HEK293 (cell line): ENCODE measurements at regions not wholly inside any gene's neighbourhood (a gene's known extent, or its start where the extent isn't known, plus 50 kb on each side); places are given as distances from the start of the nearest gene placed in this dataset.

Source experiments
- BCL11A ChIP-seq: fragments of 450-650 bp; formaldehyde crosslinking; IDR thresholded peaks from 2 replicates; pipeline ENCODE4 v1.5.1; 2016; ENCODE audit warnings: low read depth, missing biosample characterization, missing genetic modification characterization
- CTCF ChIP-seq: fragments of 450-650 bp; formaldehyde crosslinking; IDR thresholded peaks from 2 replicates; pipeline ENCODE4 v1.5.1; 2016; ENCODE audit warnings: missing biosample characterization, missing genetic modification characterization
- KLF10 ChIP-seq: fragments of 450-650 bp; IDR thresholded peaks from 2 replicates; pipeline ENCODE4 v1.5.1; 2018; ENCODE audit warnings: missing biosample characterization, mild to moderate bottlenecking, missing genetic modification characterization
- KLF16 ChIP-seq: fragments of 450-650 bp; formaldehyde crosslinking; IDR thresholded peaks from 2 replicates; pipeline ENCODE4 v1.5.1; 2017; ENCODE audit warnings: missing biosample characterization, missing genetic modification characterization
- KLF9 ChIP-seq: fragments of 450-650 bp; formaldehyde crosslinking; IDR thresholded peaks from 2 replicates; pipeline ENCODE4 v1.5.1; 2016; ENCODE audit warnings: missing biosample characterization, missing genetic modification characterization, low read depth
- PBX3 ChIP-seq: sonication (generic); formaldehyde crosslinking; IDR thresholded peaks from 2 replicates; pipeline ENCODE4 v1.8.1; 2022; ENCODE audit warnings: mild to moderate bottlenecking, moderate library complexity, missing genetic modification reagents
- SETDB1 ChIP-seq: IDR thresholded peaks from one replicate; pipeline ENCODE4 v1.6.1; 2017; ENCODE audit warnings: mild to moderate bottlenecking, low read length, moderate library complexity, mixed read lengths; ENCODE audit not compliant: insufficient read length
- YY1 ChIP-seq: fragments of 450-650 bp; formaldehyde crosslinking; IDR thresholded peaks from 2 replicates; pipeline ENCODE4 v1.5.1; 2018; ENCODE audit warnings: missing biosample characterization, missing genetic modification characterization
- ZBTB1 ChIP-seq: fragments of 450-650 bp; formaldehyde crosslinking; IDR thresholded peaks from 2 replicates; pipeline ENCODE4 v1.5.1; 2016; ENCODE audit warnings: missing biosample characterization, missing genetic modification characterization
- ZBTB7A ChIP-seq: fragments of 450-650 bp; formaldehyde crosslinking; IDR thresholded peaks from 2 replicates; pipeline ENCODE4 v1.5.1; 2016; ENCODE audit warnings: low read depth, missing biosample characterization, missing genetic modification characterization
- ZNF24 ChIP-seq: fragments of 450-650 bp; formaldehyde crosslinking; IDR thresholded peaks from 2 replicates; pipeline ENCODE4 v1.5.1; 2016; ENCODE audit warnings: missing biosample characterization, missing genetic modification characterization
- ZNF423 ChIP-seq: fragments of 450-650 bp; formaldehyde crosslinking; IDR thresholded peaks from 2 replicates; pipeline ENCODE4 v1.5.1; 2016; ENCODE audit warnings: missing biosample characterization, missing genetic modification characterization
- ZNF555 ChIP-seq: fragments of 450-650 bp; formaldehyde crosslinking; conservative IDR thresholded peaks from 2 replicates; pipeline ENCODE4 v1.5.1; 2017; ENCODE audit warnings: missing biosample characterization, mild to moderate bottlenecking, missing genetic modification characterization, inconsistent platforms
- ZNF664 ChIP-seq: fragments of 450-650 bp; formaldehyde crosslinking; IDR thresholded peaks from 2 replicates; pipeline ENCODE4 v1.5.1; 2016; ENCODE audit warnings: missing biosample characterization, missing genetic modification characterization

- TF ChIP-seq KLF16: no peak
- 0 out of 2 replicates have a peak, but pooled peaks have one; percentile 13 for TF ChIP-seq CTCF
- TF ChIP-seq ZBTB1: no peak
- no peak for TF ChIP-seq ZNF664 (tag by site-specific recombination)
- TF ChIP-seq ZNF423: no peak
- no peak for TF ChIP-seq KLF10 (tag by site-specific recombination)
- TF ChIP-seq PBX3 (CRISPR knock-in tag): no peak
- no peak for TF ChIP-seq ZBTB7A (tag by site-specific recombination)
- TF ChIP-seq BCL11A: no peak
- no peak for TF ChIP-seq KLF9
- TF ChIP-seq YY1 (tag by site-specific recombination): no peak
- TF ChIP-seq ZNF24 (tag by site-specific recombination): no peak
- no peak for TF ChIP-seq ZNF555 (tag by site-specific recombination)
- TF ChIP-seq SETDB1: no peak
Observed at GRCh38 chr12:32947206-32948067, 50.9 kb upstream of the PKP2 start.
